ENCODE measurements at regions not wholly inside any gene's neighbourhood (a gene's known extent, or its start where the extent isn't known, plus 50 kb on each side); places are given as distances from the start of the nearest gene placed in this dataset.

GRCh38 chr13:58992478-58993042, 1171.2 kb downstream of the DIAPH3 start:
- Histone ChIP-seq H4K20me1 (ENCODE audit: insufficient read depth) (no peaks in the 10 kb centered on the region), H3K9me2 (ENCODE audit: insufficient read depth, low read length) (no peaks in the 10 kb centered on the region), H2AFZ (ENCODE audit: low read depth, low read length) (no peak overlapping the region), H3K79me2 (replicated peaks; ENCODE audit: insufficient read depth, low read length) (no peaks in the 10 kb centered on the region), H3K27ac (ENCODE audit: low read length) (no peak overlapping the region), H3F3A (ENCODE audit: insufficient read depth, low read length, poor library complexity, severe bottlenecking) (no peaks in the 10 kb centered on the region), H3K4me2 (ENCODE audit: low read length) (no peak overlapping the region), H3K36me3 (ENCODE audit: insufficient read depth, low read length) (no peaks in the 10 kb centered on the region), H3K27me3 (ENCODE audit: insufficient read depth, low read depth, low read length) (no peaks in the 10 kb centered on the region), H3K4me3 (ENCODE audit: low read length) (no peak overlapping the region), H3K9me3 (ENCODE audit: low read length) (no peaks in the 10 kb centered on the region), H3K9ac (ENCODE audit: low read length) (no peak overlapping the region)
- TF ChIP-seq, protein P1, sequence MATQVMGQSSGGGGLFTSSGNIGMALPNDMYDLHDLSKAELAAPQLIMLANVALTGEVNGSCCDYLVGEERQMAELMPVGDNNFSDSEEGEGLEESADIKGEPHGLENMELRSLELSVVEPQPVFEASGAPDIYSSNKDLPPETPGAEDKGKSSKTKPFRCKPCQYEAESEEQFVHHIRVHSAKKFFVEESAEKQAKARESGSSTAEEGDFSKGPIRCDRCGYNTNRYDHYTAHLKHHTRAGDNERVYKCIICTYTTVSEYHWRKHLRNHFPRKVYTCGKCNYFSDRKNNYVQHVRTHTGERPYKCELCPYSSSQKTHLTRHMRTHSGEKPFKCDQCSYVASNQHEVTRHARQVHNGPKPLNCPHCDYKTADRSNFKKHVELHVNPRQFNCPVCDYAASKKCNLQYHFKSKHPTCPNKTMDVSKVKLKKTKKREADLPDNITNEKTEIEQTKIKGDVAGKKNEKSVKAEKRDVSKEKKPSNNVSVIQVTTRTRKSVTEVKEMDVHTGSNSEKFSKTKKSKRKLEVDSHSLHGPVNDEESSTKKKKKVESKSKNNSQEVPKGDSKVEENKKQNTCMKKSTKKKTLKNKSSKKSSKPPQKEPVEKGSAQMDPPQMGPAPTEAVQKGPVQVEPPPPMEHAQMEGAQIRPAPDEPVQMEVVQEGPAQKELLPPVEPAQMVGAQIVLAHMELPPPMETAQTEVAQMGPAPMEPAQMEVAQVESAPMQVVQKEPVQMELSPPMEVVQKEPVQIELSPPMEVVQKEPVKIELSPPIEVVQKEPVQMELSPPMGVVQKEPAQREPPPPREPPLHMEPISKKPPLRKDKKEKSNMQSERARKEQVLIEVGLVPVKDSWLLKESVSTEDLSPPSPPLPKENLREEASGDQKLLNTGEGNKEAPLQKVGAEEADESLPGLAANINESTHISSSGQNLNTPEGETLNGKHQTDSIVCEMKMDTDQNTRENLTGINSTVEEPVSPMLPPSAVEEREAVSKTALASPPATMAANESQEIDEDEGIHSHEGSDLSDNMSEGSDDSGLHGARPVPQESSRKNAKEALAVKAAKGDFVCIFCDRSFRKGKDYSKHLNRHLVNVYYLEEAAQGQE (IDR thresholded peaks at IDR 0.05; ENCODE audit: borderline replicate concordance), result no peak
- TF ChIP-seq CTCF (IDR thresholded peaks at IDR 0.05; ENCODE audit: poor library complexity, severe bottlenecking) (no peak), POLR2AphosphoS5 (IDR thresholded peaks at IDR 0.05) (no peak), RAD21 (conservative IDR thresholded peaks at IDR 0.05) (no peak)

DNA sequence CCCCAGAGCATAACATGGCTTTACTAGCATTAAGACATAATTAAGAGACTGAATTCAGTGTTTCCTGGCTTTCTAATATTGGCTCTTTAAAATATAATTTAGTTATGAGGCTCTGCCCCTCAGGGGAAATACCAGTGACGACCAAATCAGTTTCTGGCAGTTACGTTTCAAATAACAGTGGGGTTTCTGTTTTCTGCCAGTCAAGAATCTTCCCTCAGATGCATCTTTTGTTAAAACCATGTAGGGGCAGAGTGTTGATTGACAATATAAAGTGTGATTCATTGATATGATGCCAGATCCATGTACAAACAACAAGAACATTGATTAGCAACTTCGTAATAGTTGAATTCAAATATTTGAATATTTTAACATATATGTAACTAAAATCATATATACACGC, 1169.7 kb downstream of the DIAPH3 start:
- TF ChIP-seq EP300 (conservative IDR thresholded peaks at IDR 0.05; ENCODE audit: poor library complexity, severe bottlenecking) (peak; percentile 77), POLR2AphosphoS5 (IDR thresholded peaks at IDR 0.05) (peak; percentile 34)
- TF ChIP-seq, protein P1 (IDR thresholded peaks at IDR 0.05; ENCODE audit: borderline replicate concordance), result no peak
- H3K4me2 ChIP-seq (ENCODE audit: low read length), result no peak overlapping the region
- no peaks in the 10 kb centered on the region for H3K27me3 ChIP-seq (ENCODE audit: insufficient read depth, low read depth, low read length)
- no peak overlapping the region for H2AFZ ChIP-seq (ENCODE audit: low read depth, low read length)
- no peaks in the 10 kb centered on the region for H4K20me1 ChIP-seq (ENCODE audit: insufficient read depth)
- H3K9me2 ChIP-seq (ENCODE audit: insufficient read depth, low read length), result no peaks in the 10 kb centered on the region
- no peaks in the 10 kb centered on the region for H3K36me3 ChIP-seq (ENCODE audit: insufficient read depth, low read length)
- no peak overlapping the region for H3K27ac ChIP-seq (ENCODE audit: low read length)
- no peaks in the 10 kb centered on the region for H3F3A ChIP-seq (ENCODE audit: insufficient read depth, low read length, poor library complexity, severe bottlenecking)
- H3K79me2 ChIP-seq (replicated peaks; ENCODE audit: insufficient read depth, low read length), result no peaks in the 10 kb centered on the region
- no peaks in the 10 kb centered on the region for H3K9me3 ChIP-seq (ENCODE audit: low read length)
- H3K9ac ChIP-seq (ENCODE audit: low read length), result no peak overlapping the region
- no peak overlapping the region for H3K4me3 ChIP-seq (ENCODE audit: low read length)
